Pons (tissue), 1 donor: ENCODE measurements at regions not wholly inside any gene's neighbourhood (a gene's known extent, or its start where the extent isn't known, plus 50 kb on each side); places are given as distances from the start of the nearest gene placed in this dataset.

ENCODE experiments used
- DNase-seq: peaks from one replicate; pipeline ENCODE4 v3.0.0-alpha.2; 2016; ENCODE audit warnings: low spot score

GRCh38 chrX:3257471-3257870 lies 89.0 kb downstream of the MXRA5 start:
- DNase-seq = no peak

DNA sequence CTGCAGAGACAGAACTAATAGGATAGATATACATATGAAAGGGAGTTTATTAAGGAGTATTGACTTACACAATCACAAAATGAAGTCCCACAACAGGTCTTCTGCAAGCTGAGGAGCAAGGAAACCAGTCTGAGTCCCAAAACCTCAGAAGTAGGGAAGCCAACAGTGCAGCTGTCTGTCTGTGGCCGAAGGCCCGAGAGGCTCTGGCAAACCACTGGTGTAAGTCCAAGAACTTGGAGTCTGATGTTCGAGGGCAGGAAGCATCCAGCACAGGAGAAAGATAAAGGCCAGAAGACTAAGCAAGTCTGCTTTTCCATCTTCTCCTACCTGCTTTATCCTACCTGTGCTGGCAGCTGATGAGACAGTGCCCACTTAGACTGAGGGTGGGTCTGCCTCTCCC lies 89.6 kb downstream of the MXRA5 start:
- DNase-seq = no peak

DNA sequence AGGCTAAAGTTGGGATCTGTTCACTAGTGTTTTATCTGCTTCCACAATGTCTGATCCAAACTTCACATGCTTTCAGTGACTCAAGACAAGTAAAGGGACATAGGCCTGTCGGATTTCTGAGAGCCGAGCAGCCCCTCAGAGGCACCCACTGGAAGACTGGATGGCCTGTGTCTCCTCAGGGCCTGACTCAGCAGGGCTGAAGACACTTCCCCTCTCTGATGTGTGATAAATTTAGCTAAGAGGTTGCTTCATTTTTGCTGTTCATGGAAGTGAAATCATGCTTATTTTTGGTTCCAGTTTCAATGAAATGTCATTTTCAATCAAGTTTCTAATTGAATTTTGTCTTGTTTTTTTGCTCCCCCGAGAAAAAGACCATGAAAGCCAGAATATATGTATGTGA lies 93.7 kb downstream of the MXRA5 start:
- DNase-seq = peak; percentile 36

- no peak for DNase-seq
Observed at GRCh38 chrX:3250966-3251365, 95.5 kb downstream of the MXRA5 start.

DNA sequence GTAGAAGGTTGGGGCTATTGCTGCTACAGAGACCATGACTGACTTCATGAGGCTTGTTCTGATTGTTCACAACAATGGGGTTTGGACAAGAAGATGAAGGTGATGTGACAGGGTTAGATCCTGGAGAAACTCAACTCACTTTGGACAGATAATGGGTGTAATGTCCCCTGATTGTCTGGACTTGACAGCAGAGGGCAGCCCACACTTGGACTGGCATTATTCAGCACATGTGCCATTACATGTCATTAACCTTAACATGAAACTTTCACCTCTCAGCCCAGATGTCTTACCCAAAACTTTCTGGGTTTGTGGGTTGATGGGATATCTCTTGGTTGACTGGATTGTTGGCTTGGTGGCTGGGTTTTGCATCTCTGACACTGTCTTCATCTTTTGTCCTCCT lies 101.5 kb downstream of the MXRA5 start:
- DNase-seq = no peak

GRCh38 chrX:3244203-3244743 lies 102.2 kb downstream of the MXRA5 start:
- no peak for DNase-seq

GRCh38 chrX:3232262-3232923 lies 114.1 kb downstream of the MXRA5 start:
- DNase-seq = no peak

DNA sequence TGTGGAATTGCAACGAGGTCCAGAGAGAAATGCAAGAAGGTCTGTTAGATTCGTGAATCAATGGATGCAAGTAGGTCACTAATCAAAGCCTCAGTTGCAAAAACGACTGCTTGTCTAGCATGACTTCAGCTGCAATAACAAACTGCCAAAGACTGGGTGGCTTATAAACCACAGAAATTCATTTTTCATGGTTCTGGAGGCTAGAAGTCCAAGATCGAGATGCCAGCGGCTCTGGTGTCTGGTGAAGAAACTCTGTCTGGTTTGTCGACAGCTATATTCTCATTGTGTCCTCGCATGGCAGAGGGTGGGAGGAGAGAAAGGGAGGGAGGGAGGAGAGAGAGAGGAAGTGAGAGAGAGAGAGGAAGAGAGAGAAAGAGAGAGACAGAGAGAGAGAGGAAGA lies 114.7 kb downstream of the MXRA5 start:
- no peak for DNase-seq

DNA sequence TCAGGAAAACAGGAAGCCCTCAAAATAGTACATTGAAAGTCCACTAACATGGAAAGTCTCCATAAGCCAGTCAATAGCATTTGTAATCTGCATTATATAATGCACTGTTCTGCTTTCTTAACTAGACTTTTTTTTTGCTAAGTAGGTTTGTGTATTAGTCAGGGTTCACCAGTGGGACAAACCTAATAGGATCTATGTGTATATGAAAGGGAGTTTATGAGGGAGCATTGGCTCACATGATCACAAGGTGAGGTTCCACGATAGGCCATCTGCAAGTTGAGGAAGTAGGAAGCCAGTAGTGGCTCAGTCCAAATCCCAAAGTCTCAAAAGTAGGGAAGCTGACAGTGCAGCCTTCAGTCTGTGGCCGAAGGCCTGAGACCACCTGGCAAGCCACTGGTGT lies 116.0 kb downstream of the MXRA5 start:
- no peak for DNase-seq

GRCh38 chrX:3227526-3227925 lies 118.9 kb downstream of the MXRA5 start:
- DNase-seq = no peak

DNA sequence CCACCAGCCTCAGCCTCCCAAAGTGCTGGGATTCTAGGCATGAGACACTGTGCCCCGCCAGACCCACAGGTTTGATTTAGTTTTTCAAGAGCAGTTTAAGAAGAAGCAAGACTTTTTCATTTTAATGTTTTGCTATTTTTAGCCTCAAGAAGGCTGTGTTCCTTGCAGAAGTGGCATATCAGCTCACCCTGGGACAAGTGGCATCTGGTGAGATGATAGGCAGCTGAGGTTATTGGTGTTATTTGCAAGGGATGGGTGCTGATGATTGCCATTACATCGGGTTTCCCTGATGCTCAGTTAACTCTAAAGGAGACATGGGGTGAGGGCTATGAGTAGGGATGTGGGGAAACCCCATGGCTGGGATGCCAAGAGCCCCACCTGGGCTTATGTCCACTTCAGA lies 120.4 kb downstream of the MXRA5 start:
- no peak for DNase-seq

DNA sequence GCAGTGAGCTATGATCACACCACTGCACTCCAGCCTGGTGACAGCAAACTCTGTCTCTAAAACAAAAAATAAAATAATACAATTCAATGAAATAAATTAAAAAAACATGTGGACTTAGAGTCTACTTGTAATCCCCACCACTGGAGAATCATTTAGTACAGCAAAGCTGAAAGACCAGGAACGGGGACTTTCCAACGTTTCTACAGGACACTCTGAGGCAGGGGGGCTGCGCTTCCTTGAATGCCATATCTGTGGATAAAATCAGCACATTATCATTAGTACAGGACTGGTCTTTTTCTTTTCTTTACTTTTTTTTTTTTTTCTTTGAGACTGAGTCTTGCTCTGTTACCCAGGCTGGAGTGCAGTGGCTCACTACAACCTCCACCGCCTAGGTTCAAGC lies 124.8 kb downstream of the MXRA5 start:
- DNase-seq = no peak

DNA sequence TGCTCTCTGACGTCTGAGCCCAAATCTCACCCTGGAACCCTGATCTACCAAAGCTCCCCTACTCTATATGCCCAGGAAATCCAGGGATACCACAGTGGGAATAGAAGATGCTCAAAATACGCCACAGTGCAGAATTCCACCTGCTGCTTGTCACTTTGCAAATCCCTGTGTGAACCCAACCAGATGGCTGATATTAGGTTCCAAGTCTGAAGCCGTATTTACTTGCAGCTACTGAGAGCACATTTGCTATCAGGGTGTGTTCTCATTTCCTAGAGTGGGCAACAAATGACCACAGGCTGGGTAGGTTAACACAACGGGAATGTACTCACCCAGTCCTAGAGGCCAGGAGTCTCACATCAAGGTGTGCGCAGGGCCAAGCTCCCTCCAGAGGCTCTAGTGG lies 126.8 kb downstream of the MXRA5 start:
- no peak for DNase-seq

DNA sequence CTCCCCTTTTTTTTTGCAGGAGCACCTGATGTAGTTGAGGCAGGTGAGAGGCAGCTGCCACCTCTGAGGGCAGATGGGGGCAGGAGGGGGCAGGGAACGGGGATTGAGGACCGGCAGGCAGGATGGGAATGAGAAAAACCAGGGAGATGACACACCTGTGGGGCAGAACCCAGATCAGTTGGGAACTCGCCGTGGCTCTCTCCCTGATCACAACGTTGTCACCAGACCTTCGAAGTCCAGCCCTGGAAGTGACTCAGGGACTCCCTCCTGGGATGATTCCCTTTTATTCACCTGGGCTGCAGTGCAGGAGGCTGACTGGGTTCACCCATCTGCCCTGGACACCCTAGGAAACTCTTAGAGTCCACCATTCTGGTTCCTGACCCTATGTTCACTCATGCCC lies 127.2 kb downstream of the MXRA5 start:
- no peak for DNase-seq

DNA sequence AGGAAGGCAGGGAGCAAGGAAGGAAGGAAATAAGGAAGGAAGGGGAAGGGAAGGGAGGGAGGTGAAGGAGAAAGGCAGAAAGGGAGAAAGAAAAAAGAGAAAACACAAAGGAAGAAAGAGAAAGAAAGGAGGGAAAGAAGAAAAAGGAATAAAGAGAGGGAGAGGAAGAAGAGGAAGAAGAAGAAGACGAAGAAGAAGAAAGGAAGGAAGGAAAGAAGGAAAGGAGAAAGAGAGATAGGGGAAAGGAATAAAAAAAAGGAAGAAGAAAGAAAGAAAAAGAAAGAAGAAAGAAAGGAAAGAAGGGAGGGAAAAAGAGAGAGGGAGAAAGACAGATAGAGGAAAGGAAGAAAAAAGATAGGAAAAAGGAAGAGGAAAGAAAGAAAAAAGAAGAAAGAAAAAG lies 128.0 kb downstream of the MXRA5 start:
- DNase-seq = no peak

DNA sequence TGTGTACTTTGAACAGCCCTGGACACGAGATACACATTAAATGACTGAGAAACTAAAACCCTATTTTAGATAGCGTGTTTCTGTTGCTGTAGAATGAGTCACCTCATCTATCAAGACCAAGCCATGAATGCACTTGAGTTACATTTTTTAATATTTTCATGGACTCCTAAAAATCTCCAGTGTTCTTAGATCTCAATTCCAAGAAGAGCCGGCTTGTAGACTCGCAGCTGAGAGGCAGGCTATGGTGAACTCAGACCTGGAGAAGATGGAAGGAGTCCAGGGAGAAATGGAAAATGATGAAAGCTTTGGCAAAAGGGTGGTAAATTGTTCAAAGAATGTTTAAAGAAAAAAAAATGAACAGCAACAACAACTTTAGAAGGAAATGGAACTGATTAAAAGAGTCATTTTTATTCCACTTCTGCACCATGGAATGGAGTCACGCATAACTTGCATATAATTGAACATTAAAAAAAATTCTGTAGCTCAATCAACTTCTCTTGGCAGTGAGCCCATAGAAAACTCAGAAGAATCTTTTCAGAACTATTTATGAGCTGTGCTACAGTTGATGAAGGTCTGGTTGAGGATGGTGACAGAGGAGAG lies 129.8 kb downstream of the MXRA5 start:
- no peak for DNase-seq

- no peak for DNase-seq
Observed at GRCh38 chrX:3215249-3215648, 131.2 kb downstream of the MXRA5 start.

- no peak for DNase-seq
Observed at GRCh38 chrX:3206314-3206713, 140.1 kb downstream of the MXRA5 start.

GRCh38 chrX:3204606-3205005 lies 141.8 kb downstream of the MXRA5 start:
- DNase-seq = no peak

GRCh38 chrX:3195845-3196244 lies 150.6 kb downstream of the MXRA5 start:
- no peak for DNase-seq

DNA sequence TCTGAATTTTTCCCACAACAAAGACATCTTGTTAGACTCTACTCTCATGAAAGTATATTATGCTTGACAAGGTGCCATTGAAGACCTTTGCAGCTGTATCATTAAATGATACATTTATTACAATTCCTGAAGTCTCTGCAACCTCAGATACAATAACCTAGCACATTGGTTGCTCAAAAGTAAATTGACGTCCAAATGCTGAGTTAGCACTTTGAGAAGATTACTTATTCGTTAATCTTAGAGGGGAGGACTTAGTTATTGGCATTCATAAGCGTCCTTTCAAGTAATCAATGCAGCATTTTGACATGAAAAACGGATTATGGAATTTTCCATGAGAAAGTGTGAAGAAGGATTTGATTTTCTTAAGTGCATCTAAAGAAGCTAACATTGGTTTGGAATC lies 151.6 kb downstream of the ARSF start:
- no peak for DNase-seq

DNA sequence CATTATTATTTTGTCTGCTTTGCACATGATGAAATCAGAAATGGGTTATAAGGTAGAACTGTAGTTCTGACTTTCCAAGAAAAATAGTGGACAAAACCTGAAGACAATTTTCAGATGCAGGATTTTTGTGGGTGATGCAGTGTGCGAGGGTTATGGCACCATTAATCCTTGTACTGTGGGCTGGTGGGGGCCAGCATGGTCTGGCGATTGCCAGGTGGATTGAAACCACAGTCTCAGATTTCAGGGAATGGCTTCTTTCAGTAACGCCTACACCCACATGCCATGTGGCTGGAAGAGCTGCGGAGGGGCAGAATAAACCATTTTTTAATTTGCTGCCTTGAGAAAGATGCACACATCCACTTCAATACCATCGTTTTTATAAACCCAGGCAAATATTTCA lies 150.5 kb downstream of the ARSF start:
- no peak for DNase-seq

- DNase-seq = no peak
Observed at GRCh38 chrX:3191201-3191600, 149.9 kb downstream of the ARSF start.
